Activated CD8-positive, alpha-beta memory T cell treated with anti-CD3 and anti-CD28 coated beads, Interleukin-2, amount 50 U/mL, for 1 hour (primary cell): ENCODE measurements at regions not wholly inside any gene's neighbourhood (a gene's known extent, or its start where the extent isn't known, plus 50 kb on each side); places are given as distances from the start of the nearest gene placed in this dataset.

ENCODE experiments used
- DNase-seq: peaks from one replicate; pipeline ENCODE4 v3.0.0-alpha.2; 2020; ENCODE audit errors: extremely low read depth

DNA sequence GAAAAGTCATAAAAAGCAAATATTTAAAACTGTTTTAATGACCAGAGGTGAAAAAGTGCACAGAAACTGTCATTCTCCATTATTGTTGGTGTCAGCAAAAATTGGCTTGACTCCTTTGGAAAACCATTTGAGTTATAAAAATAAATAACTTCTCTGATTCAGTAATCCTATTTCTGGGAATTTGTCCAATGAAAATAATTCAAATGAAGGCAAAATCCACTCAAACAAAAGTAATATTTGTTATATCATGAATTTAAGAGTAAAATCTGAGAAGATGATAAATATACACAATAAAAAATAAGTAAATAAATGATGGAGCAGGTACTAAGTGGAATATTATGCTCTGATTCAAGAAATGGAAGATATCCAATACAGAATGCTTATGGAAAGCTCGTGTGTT lies 326.6 kb upstream of the KLF6 start:
- DNase-seq, result no peak

- no peak for DNase-seq
These were observed 324.5 kb upstream of the KLF6 start for GRCh38 chr10:4109469-4109868.

GRCh38 chr10:4108693-4109092 lies 323.7 kb upstream of the KLF6 start:
- no peak for DNase-seq

- DNase-seq, result no peak
These were observed 322.4 kb upstream of the KLF6 start for GRCh38 chr10:4107285-4107851.

- no peak for DNase-seq
These were observed 318.6 kb upstream of the KLF6 start for GRCh38 chr10:4103603-4104002.

DNA sequence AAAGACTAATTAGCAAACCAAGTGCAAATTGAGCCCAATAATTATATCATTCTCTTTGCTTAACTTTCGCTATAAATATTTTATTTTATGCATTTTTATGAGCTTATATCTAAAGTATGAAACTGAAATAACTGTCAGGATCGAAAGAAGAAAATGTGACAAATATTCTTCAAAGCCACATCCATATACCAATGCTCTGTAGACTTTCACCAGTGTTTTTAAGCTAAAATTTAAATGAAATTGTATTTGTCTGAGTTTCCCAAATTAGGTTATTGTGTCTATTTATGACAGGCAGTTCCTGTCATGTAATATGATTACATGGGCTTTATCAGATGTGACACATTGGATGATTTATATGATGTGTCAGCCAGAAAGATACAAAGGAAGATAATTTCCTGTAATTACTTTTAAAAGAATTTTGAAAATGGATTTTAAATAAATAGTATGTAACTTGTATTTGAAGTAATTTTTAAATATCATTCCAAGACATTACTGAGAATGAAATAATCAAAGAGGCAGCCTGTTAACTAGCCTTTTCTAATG lies 317.9 kb upstream of the KLF6 start:
- no peak for DNase-seq

- DNase-seq, result no peak
These were observed 317.1 kb upstream of the KLF6 start for GRCh38 chr10:4101918-4102654.

GRCh38 chr10:4100380-4100779 lies 315.4 kb upstream of the KLF6 start:
- DNase-seq, result no peak

DNA sequence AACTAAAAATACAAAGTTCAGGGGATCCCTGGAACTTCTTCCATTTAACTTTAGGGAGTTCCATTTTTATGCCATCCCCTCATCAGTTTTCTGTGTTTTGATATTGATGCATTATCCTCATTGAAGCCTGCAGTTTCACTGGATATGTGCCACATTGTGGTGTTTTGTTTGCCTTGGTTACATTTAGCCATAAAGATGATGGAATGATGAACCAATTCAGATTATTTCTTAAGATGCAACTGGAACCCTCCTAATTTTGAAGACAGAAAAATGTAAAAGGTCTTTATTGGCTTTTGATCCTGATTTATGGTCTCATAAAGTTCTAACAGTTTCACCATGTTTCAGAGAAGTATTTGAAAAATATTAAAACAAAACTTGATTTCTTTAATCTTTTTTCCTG lies 314.2 kb upstream of the KLF6 start:
- DNase-seq, result no peak

GRCh38 chr10:4095166-4095917 lies 310.3 kb upstream of the KLF6 start:
- no peak for DNase-seq

GRCh38 chr10:4094751-4095150 lies 309.7 kb upstream of the KLF6 start:
- DNase-seq, result no peak

GRCh38 chr10:4093438-4093837 lies 308.4 kb upstream of the KLF6 start:
- DNase-seq, result no peak

- DNase-seq, result no peak
These were observed 303.5 kb upstream of the KLF6 start for GRCh38 chr10:4088354-4089066.

DNA sequence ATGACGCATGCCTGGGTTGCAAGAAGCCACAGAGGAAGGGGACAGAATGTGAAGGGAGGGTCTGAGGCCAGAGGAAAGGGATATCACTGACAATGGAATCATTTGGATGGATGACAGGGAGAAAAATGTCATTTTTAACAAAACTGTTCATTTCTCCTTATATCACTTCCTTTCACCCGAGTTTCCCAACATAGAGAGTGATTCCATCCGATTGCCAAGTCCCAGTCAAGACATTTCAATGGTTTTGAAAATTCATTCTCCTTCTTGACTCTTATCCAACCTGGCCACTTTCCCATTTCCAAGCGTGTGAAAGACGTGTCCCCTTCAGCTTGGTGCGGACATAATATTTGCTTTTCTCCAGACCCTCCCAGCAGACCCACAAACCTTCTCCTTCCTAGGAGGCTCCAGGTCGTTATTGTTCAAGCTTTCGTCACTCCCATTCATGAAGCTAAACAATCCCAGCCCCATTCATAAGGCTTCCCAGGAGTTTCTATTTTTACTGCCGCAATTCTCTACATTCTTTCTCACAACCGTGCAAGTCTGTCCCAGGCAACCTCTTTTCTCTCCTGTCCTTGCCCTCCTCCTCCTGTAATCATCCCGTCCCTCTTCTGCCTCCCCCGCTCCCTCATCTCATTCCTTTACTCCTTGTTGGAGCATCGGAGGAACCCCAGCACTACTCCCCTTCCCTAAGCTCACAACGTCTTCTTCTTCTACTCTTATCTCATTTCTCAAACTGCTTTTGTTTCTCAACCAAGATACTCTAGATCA lies 301.3 kb upstream of the KLF6 start:
- no peak for DNase-seq

GRCh38 chr10:4083509-4084003 lies 298.5 kb upstream of the KLF6 start:
- no peak for DNase-seq

DNA sequence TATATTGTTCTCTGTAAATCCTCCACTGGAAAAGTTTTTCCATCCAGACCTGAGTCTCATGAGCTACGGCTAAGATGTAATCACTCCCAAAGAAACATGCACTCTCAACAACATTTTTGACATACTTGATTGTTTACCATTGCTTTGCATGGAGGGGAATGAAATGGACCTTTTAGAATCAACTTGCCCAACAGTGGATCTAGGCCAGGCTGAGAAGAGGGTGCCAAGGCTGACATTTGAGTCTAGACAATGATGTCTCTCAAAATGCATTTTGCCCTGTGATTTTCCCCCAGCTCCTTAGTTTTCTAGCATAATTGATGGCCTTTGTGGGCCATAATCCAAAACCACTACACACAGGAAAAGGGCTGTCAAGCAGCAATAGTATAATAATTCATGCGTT lies 297.9 kb upstream of the KLF6 start:
- no peak for DNase-seq

DNA sequence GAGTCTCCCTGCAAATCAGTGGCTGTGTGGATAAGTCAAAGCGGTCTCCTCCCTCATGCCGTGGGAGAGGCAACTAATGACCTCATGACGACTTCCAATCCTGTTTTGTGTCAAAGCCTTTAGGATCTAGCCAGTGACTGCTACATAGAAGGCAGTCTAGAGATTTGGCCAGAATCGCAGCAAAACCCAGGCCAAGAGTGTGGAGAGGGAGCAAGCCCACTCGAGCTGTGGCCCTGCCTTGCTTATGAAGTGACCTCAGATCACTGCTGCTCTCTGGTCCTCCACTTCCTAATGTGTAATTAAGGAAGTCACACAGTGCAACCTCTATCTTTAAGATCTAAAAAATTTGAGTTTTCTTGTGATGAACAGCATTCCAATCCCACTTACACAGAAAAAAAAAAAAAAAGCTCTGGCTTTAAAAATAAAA lies 296.7 kb upstream of the KLF6 start:
- DNase-seq, result no peak

DNA sequence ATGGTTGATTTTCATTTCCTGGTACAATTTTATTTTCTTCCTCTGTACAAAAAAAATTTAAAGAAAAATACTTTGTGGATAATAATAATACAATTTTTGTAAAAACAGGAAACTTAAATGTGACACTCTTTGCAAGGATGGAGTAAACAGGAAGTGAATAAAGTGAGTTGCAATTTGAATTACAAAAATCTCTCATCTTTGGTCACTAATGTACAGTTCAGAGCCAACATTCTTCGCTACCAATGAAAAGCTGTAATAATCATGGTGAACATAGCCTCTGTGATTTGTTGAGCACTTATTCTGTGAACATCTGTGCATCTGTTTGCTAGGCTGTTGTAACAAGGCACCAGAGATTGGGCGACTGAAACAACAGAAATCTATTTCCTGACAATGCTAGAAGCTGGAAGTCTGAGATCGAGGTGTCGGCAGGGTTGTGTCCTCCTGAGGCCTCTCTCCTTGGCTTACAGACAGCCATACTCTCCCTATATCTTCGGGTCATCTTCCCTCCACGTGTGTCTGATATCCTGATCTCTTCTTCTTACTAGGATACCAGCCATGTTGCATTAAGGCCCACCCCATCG lies 295.3 kb upstream of the KLF6 start:
- no peak for DNase-seq

DNA sequence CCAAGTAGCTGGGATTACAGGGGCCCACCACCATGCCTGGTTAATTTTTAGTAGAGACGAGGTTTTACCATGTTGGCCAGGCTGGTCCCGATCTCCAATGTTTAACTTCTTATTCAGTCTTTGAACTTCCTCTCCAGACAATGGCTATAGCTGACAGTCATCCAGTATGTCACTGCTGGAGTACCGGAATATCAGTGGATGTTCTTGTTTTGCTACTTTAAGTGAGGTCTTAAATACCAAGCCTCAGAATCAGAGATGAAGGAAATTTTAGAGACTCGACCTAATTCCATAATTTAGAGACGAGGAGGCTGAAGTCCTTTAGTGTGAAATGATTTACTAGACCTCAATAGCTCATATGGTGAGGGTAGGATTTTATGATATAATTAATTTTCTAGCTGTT lies 294.8 kb upstream of the KLF6 start:
- no peak for DNase-seq

- no peak for DNase-seq
These were observed 292.8 kb upstream of the KLF6 start for GRCh38 chr10:4077804-4078203.

GRCh38 chr10:4076983-4077382 lies 292.0 kb upstream of the KLF6 start:
- no peak for DNase-seq
